ENCODE measurements at regions not wholly inside any gene's neighbourhood (a gene's known extent, or its start where the extent isn't known, plus 50 kb on each side); places are given as distances from the start of the nearest gene placed in this dataset.

GRCh38 chr16:73448970-73449369 is 401.0 kb upstream of the ZFHX3 start:
- DNase-seq (ENCODE audit: low spot score) = no peak

GRCh38 chr16:73447846-73448245 is 399.9 kb upstream of the ZFHX3 start:
- DNase-seq (ENCODE audit: low spot score) = no peak

GRCh38 chr16:73434621-73435020 is 386.7 kb upstream of the ZFHX3 start:
- DNase-seq (ENCODE audit: low spot score) = no peak

- DNase-seq (ENCODE audit: low spot score) = no peak
Observed at GRCh38 chr16:73433731-73434307, 385.9 kb upstream of the ZFHX3 start.

DNA sequence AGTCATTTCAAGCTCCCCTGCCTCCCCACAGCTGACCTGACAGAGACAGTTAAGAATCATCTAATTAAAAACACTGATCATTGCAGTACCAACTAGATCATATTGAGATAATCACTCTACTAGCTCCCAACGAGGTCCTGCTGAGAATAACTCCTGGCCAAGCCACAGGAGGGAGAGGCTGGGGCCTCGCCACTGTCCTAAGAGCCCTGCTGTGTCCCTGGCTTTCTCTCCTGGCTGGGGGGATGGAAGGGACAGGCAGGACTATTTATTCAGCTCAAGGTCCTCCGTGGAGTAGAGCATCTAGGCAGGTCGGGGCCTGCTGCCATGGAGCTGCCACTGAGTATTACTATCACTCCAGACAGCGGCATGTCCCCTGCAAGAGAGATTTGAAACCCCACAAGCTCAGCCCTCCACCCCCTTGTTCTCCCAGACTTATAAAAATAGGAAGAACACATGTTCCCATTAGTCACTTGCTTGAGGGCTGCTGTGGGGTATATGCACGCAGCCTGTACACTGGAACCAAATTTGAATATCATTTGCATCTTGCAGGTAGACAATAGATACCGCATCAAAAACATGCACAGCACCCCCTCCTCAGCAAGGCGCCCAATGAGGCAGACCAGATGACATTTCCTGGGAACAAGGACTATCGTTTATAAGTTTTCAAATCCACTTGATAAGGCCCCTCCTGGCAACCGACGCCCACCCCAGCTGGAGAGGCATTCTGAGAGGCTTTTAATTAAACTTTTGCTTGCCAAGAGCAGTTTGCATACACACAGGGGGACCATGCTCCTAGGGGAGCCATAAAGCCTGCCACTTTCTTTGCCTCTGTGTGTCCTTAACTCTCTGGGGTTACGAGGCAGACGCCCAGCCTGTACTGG is 385.2 kb upstream of the ZFHX3 start:
- DNase-seq (ENCODE audit: low spot score) = no peak

- DNase-seq (ENCODE audit: low spot score) = no peak
Observed at GRCh38 chr16:73430138-73430537, 382.2 kb upstream of the ZFHX3 start.

DNA sequence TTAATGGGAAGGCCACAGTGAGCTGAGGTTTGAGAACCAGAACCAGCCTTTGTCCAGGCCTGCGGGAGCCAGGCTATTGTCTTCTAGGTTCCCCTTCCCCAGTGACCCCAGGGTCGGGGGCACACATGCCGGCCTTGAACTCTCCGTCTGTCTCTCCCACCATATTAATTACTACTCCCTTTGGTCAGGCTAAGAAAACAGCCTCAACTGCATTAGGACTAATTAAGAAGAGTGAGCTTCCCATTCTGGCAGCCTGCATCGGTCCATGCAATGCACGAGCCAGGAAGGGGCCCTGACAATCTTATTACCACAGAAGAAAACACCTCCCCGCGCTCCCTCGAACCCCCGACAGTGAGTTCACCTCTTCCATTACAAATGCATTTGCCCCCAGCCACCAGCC is 380.2 kb upstream of the ZFHX3 start:
- DNase-seq (ENCODE audit: low spot score) = no peak

- DNase-seq (ENCODE audit: low spot score) = no peak
Observed at GRCh38 chr16:73427164-73427563, 379.2 kb upstream of the ZFHX3 start.

DNA sequence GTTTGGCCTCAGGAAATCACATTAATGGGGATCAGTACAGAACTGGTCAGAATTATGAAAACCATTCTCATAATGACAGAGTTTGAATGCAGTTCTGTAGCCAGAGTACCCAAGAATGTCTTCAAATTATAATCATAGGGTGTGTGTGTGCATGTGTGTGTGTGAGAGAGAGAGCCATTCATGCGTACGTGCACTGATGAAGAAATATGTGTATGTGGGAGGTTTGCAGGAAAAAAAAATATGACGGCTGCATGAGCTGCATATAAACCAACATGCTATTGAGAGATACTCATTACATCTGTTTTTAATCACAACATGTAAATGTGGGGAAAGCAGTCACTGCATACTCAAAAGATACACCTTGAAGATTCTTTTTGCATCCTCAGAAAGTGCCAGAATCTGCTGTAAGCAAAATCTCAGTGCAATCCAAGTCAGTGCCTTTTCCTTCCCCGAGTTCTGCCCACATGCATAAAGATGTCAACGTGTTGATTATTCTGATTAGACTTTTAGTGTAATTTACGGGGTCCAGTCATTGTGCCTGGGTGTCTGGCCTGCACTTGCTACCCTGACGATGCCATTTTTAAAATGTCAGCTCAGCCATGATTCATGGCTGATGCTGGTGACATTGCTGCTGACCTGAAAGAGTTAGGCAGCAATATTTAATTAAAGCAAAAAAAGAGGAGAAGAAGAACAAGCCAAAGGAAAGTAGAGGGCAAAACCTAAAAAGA is 378.7 kb upstream of the ZFHX3 start:
- no peak for DNase-seq (ENCODE audit: low spot score)

DNA sequence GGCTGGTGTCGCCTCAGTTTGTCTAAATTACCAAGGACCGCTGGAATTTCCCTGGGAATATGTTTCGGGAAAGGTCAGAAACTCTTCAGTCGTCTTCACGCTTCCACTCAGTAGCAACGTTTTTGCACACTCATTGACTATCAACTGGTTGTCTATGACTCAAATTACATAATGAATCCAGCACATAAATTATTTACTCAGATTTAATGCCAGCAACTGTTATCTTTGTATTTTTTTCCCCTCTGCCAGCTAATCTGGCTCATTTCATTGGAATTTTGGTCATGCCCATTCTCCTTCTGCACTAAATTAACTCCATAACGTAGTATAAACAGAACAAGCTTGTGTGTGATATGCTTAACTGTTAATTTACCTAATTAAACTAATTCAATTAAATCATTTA is 372.7 kb upstream of the ZFHX3 start:
- DNase-seq (ENCODE audit: low spot score) = no peak

GRCh38 chr16:73420244-73420643 is 372.3 kb upstream of the ZFHX3 start:
- no peak for DNase-seq (ENCODE audit: low spot score)

GRCh38 chr16:73418691-73419090 is 370.8 kb upstream of the ZFHX3 start:
- no peak for DNase-seq (ENCODE audit: low spot score)

GRCh38 chr16:73418051-73418450 is 370.1 kb upstream of the ZFHX3 start:
- DNase-seq (ENCODE audit: low spot score) = no peak

GRCh38 chr16:73415286-73415685 is 367.4 kb upstream of the ZFHX3 start:
- no peak for DNase-seq (ENCODE audit: low spot score)

DNA sequence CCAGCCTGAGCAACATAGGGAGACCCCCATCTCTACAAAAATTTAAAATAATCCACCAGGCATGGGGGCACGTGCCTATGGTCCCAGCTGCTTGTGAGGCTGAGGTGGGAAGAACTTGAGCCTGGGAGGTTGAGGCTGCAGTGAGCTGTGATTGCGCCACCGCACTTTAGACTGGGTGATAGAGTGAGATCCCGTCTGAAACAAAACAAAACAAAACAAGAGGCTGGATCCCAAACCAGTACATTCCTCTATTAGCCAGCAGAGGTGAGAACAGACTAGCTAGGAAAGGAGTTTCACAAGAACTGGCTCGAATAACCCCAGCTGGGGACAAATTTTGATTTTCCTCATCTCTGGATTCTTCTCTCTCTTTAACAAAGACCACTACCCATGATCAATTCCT is 366.7 kb upstream of the ZFHX3 start:
- DNase-seq (ENCODE audit: low spot score) = no peak

GRCh38 chr16:73413830-73414190 is 365.9 kb upstream of the ZFHX3 start:
- DNase-seq (ENCODE audit: low spot score) = no peak

- no peak for DNase-seq (ENCODE audit: low spot score)
Observed at GRCh38 chr16:73413091-73413829, 365.3 kb upstream of the ZFHX3 start.

GRCh38 chr16:73412416-73412815 is 364.5 kb upstream of the ZFHX3 start:
- DNase-seq (ENCODE audit: low spot score) = no peak

- DNase-seq (ENCODE audit: low spot score) = no peak
Observed at GRCh38 chr16:73408716-73409115, 360.8 kb upstream of the ZFHX3 start.

- DNase-seq (ENCODE audit: low spot score) = no peak
Observed at GRCh38 chr16:73408311-73408710, 360.4 kb upstream of the ZFHX3 start.

GRCh38 chr16:73405851-73406250 is 357.9 kb upstream of the ZFHX3 start:
- no peak for DNase-seq (ENCODE audit: low spot score)

DNA sequence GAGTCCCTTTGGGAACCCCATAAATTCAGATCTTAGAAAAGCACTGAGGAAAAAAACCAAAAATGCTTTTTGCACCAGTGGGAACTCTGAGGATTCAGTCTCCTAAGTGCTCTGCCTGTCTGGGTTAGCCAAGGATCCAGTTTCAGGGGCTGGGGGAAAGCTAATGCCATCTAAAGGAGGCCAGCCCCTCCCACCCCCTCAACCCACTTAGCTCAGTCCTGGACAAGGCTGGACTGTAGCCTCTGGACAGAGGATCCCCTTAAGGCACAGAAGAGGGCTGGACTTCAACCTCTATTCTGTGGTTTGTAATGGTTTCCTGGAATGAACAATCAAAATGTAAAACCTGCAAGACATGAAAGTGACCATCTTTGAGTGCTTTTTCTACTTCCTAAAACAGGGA is 356.1 kb upstream of the ZFHX3 start:
- DNase-seq (ENCODE audit: low spot score) = no peak

GRCh38 chr16:73403291-73403690 is 355.4 kb upstream of the ZFHX3 start:
- no peak for DNase-seq (ENCODE audit: low spot score)
